PC-3 (cell line): ENCODE measurements at regions not wholly inside any gene's neighbourhood (a gene's known extent, or its start where the extent isn't known, plus 50 kb on each side); places are given as distances from the start of the nearest gene placed in this dataset.

Source experiments
- ATAC-seq: fragments of 200-7000 bp; cut with Tn5 transposase; 2 replicates; pipeline ENCODE4 v1.9.1; 2020; ENCODE audit warnings: mild to moderate bottlenecking, moderate library complexity
- BruUV-seq: library from RNA; stranded (reverse); fragments of 400-500 nt; replicated peaks from 2 replicates; lab custom pipeline; 2021; lab: Mats Ljungman, UMichigan
- CTCF ChIA-PET: fragments of 300-600 bp; sonication (Branson Sonifier 250); formaldehyde crosslinking; loops from one replicate; lab custom pipeline; 2022; ENCODE audit warnings: antibody characterized with exemption; lab: Charles Lee
- POLR2A ChIA-PET: fragments of 300-600 bp; sonication (Branson Sonifier 250); formaldehyde crosslinking; loops from one replicate; lab custom pipeline; 2022; ENCODE audit warnings: antibody characterized with exemption; ENCODE audit not compliant: unreplicated experiment; lab: Charles Lee
- DNase-seq: peaks from one replicate; pipeline ENCODE4 v3.0.0-alpha.2; 2015
- H2AFZ ChIP-seq: fragments of 300-600 bp; sonication (generic); 2 replicates; pipeline ENCODE4 v1.6.0; 2016; ENCODE audit warnings: antibody characterized with exemption, low read length
- H3F3A ChIP-seq: fragments of 300-600 bp; sonication (generic); one replicate; pipeline ENCODE4 v1.6.0; 2017; ENCODE audit warnings: antibody characterized with exemption, low read length, control low read depth, mild to moderate bottlenecking; ENCODE audit not compliant: unreplicated experiment
- H3K27ac ChIP-seq: fragments of 300-600 bp; sonication (generic); 2 replicates; pipeline ENCODE4 v1.5.1; 2016; ENCODE audit warnings: mild to moderate bottlenecking, low read length
- H3K27me3 ChIP-seq: fragments of 300-600 bp; sonication (generic); 2 replicates; pipeline ENCODE4 v1.6.1; 2016; ENCODE audit warnings: low read length, mixed read lengths
- H3K36me3 ChIP-seq: fragments of 300-600 bp; sonication (generic); 2 replicates; pipeline ENCODE4 v1.6.1; 2016; ENCODE audit warnings: low read depth, mixed run types, low read length, mixed read lengths
- H3K4me1 ChIP-seq: fragments of 300-600 bp; sonication (generic); 2 replicates; pipeline ENCODE4 v1.5.1; 2016; ENCODE audit warnings: low read length; ENCODE audit not compliant: insufficient read depth
- H3K4me2 ChIP-seq: fragments of 300-600 bp; sonication (generic); 2 replicates; pipeline ENCODE4 v1.6.0; 2016; ENCODE audit warnings: low read length
- H3K4me3 ChIP-seq: fragments of 300-600 bp; sonication (generic); 2 replicates; pipeline ENCODE4 v1.5.1; 2016; ENCODE audit warnings: mild to moderate bottlenecking, low read length, mixed read lengths
- H3K79me2 ChIP-seq: fragments of 300-600 bp; sonication (generic); 2 replicates; pipeline ENCODE4 v1.6.1; 2017; ENCODE audit warnings: low read length, mixed read lengths
- H3K9ac ChIP-seq: fragments of 300-600 bp; sonication (generic); 2 replicates; pipeline ENCODE4 v1.6.0; 2016; ENCODE audit warnings: mild to moderate bottlenecking, low read length
- H3K9me2 ChIP-seq: fragments of 300-600 bp; sonication (generic); replicated peaks from 2 replicates; pipeline ENCODE4 v1.6.1; 2016; ENCODE audit warnings: mixed run types, low read length, mixed read lengths
- H3K9me3 ChIP-seq: fragments of 300-600 bp; sonication (generic); 2 replicates; pipeline ENCODE4 v1.6.1; 2016; ENCODE audit warnings: low read length, mixed read lengths
- H4K20me1 ChIP-seq: fragments of 300-600 bp; sonication (generic); 2 replicates; pipeline ENCODE4 v1.6.1; 2016; ENCODE audit warnings: low read length, mixed read lengths
- CTCF ChIP-seq: fragments of 300-600 bp; sonication (generic); conservative IDR thresholded peaks from 2 replicates; pipeline ENCODE4 v1.5.1; 2017; ENCODE audit warnings: antibody characterized with exemption, low read depth, mild to moderate bottlenecking, low read length
- EZH2 ChIP-seq: fragments of 300-600 bp; sonication (generic); IDR thresholded peaks from one replicate; pipeline ENCODE4 v1.6.1; 2017; ENCODE audit warnings: antibody characterized with exemption, mild to moderate bottlenecking, low read length; ENCODE audit not compliant: unreplicated experiment
- EZH2phosphoT487 ChIP-seq: fragments of 300-600 bp; sonication (generic); IDR thresholded peaks from 2 replicates; pipeline ENCODE4 v1.6.1; 2018; ENCODE audit warnings: mild to moderate bottlenecking, antibody characterized with exemption, low read length, borderline replicate concordance
- intact Hi-C: fragments of 100-400 bp; cut with micrococcal nuclease; formaldehyde crosslinking; loops from 2 replicates; pipeline ENCODE4 v1.9.0; 2023

DNA sequence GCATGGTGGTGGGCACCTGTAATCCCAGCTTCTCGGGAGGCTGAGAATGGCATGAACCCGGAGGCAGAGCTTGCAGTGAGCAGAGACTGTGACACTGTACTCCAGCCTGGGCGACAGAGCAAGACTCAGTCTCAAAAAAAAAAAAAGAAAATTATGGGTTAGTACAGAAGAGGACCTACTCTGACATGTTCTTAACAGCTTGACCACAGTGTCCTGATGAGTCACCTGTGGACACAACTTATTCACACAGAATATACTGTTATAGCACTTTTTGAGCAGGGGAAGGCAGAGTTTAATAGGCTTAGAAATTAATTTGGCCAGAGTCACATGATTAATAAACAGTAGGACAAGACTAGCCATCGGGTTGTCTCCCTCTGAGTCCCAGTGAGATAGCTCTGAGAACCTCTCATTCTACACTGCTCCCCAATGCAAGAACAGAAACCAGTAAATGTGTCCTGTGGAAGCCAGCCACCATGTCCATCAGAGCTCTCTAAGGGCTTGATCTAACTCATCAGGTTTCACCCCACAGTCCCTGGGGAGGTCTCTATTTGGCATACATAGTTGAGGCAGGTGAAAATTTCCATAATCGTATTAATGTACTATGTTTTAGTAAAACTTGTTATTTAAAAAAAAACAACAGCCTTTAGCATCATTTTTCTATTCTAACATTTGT, 1077.9 kb upstream of the C9orf72 start:
- ChIA-PET POLR2A (no interaction called here), CTCF (no interaction called here)
- Histone ChIP-seq H2AFZ (no peak overlapping the region), H3K36me3 (no peaks in the 10 kb centered on the region), H3K9ac (no peak overlapping the region), H3K4me2 (no peak overlapping the region), H3K27me3 (no peaks in the 10 kb centered on the region), H3K79me2 (no peaks in the 10 kb centered on the region), H3K27ac (no peak overlapping the region), H3F3A (no peaks in the 10 kb centered on the region), H3K9me2 (no peaks in the 10 kb centered on the region), H3K4me3 (no peak overlapping the region), H3K4me1 (no peaks in the 10 kb centered on the region), H3K9me3 (no peaks in the 10 kb centered on the region), H4K20me1 (no peaks in the 10 kb centered on the region)
- TF ChIP-seq CTCF, result no peak
- peak; percentile 22 for DNase-seq
- ATAC-seq, result peak; percentile 90
- intact Hi-C loops, result no loop called here
- no TSS peak for BruUV-seq

GRCh38 chr9:28653216-28653615, 1079.9 kb upstream of the C9orf72 start:
- Histone ChIP-seq H3K79me2 (no peaks in the 10 kb centered on the region), H3K4me2 (no peak overlapping the region), H3K9me2 (no peaks in the 10 kb centered on the region), H3K9ac (no peak overlapping the region), H2AFZ (no peak overlapping the region), H3K36me3 (no peaks in the 10 kb centered on the region), H3K4me3 (no peak overlapping the region), H3K27ac (no peak overlapping the region), H3K9me3 (no peaks in the 10 kb centered on the region), H4K20me1 (no peaks in the 10 kb centered on the region), H3K4me1 (no peaks in the 10 kb centered on the region), H3F3A (no peaks in the 10 kb centered on the region), H3K27me3 (no peaks in the 10 kb centered on the region)
- no peak for TF ChIP-seq EZH2phosphoT487
- TF ChIP-seq CTCF, result no peak
- no peak for TF ChIP-seq EZH2
- intact Hi-C loops, result no loop called here
- POLR2A ChIA-PET, result no interaction called here
- no TSS peak for BruUV-seq
- CTCF ChIA-PET, result no interaction called here
- DNase-seq (no peak), ATAC-seq (no peak)

GRCh38 chr9:28656727-28657126, 1083.4 kb upstream of the C9orf72 start:
- H3K27me3 ChIP-seq, result no peaks in the 10 kb centered on the region
- ATAC-seq (no peak), DNase-seq (no peak)
- no peaks in the 10 kb centered on the region for H3K4me1 ChIP-seq
- no TSS peak for BruUV-seq
- H3K36me3 ChIP-seq, result no peaks in the 10 kb centered on the region
- no peak overlapping the region for H3K4me2 ChIP-seq
- no peaks in the 10 kb centered on the region for H3F3A ChIP-seq
- CTCF ChIA-PET, result no interaction called here
- TF ChIP-seq EZH2 (no peak), EZH2phosphoT487 (no peak), CTCF (no peak)
- no peaks in the 10 kb centered on the region for H3K79me2 ChIP-seq
- H3K9me2 ChIP-seq, result no peaks in the 10 kb centered on the region
- no peak overlapping the region for H3K9ac ChIP-seq
- H4K20me1 ChIP-seq, result no peaks in the 10 kb centered on the region
- intact Hi-C loops, result no loop called here
- POLR2A ChIA-PET, result no interaction called here
- H3K4me3 ChIP-seq, result no peak overlapping the region
- no peak overlapping the region for H3K27ac ChIP-seq
- H2AFZ ChIP-seq, result no peak overlapping the region
- H3K9me3 ChIP-seq, result no peaks in the 10 kb centered on the region
